HepG2 (cell line): ENCODE measurements at regions not wholly inside any gene's neighbourhood (a gene's known extent, or its start where the extent isn't known, plus 50 kb on each side); places are given as distances from the start of the nearest gene placed in this dataset.

Source experiments
- CEBPG ChIP-seq: IDR thresholded peaks from 2 replicates; pipeline ENCODE4 v1.6.1; 2016
- FOXA1 ChIP-seq, 2 experiments: fragments of 450-650 bp in 1 of 2; sonication (generic) in 1 of 2; formaldehyde crosslinking in 1 of 2; IDR thresholded peaks; 2 replicates each; pipeline versions ENCODE4 v1.4.0 to v1.6.1; 2016 to 2020; ENCODE audit warnings: missing genetic modification reagents in 1 of 2
- KAT2B ChIP-seq: fragments of 150-350 bp; IDR thresholded peaks from 2 replicates; pipeline ENCODE4 v1.6.1; 2014; ENCODE audit warnings: low read depth, low read length, borderline replicate concordance
- KDM6A ChIP-seq: IDR thresholded peaks from 2 replicates; pipeline ENCODE4 v1.6.1; 2016; ENCODE audit warnings: low read depth
- KLF6 ChIP-seq: IDR thresholded peaks from 2 replicates; pipeline ENCODE4 v1.8.0; 2016; ENCODE audit warnings: missing biosample characterization, missing genetic modification reagents
- MAZ ChIP-seq, 2 experiments: sonication (generic) in 1 of 2; formaldehyde crosslinking in 1 of 2; IDR thresholded peaks; 2 replicates each; pipeline versions ENCODE4 v1.5.0 to v1.6.1; 2012 to 2020; ENCODE audit warnings: low read depth in 2 of 2, mild to moderate bottlenecking in 2 of 2, borderline replicate concordance in 1 of 2, improper control_type of control experiment in 1 of 2, low read length in 1 of 2, missing genetic modification reagents in 1 of 2, moderate library complexity in 1 of 2
- MTA3 ChIP-seq: sonication (generic); formaldehyde crosslinking; IDR thresholded peaks from 2 replicates; pipeline ENCODE4 v1.4.0; 2020; ENCODE audit warnings: missing genetic modification reagents
- NFKB2 ChIP-seq: sonication (generic); formaldehyde crosslinking; IDR thresholded peaks from 2 replicates; pipeline ENCODE4 v1.4.0; 2020; ENCODE audit warnings: missing genetic modification reagents, borderline replicate concordance
- RERE ChIP-seq: IDR thresholded peaks from 2 replicates; pipeline ENCODE4 v1.6.1; 2016; ENCODE audit warnings: low read depth, missing genetic modification reagents, missing compliant biosample characterization
- RFX1 ChIP-seq: fragments of 450-650 bp; IDR thresholded peaks from 2 replicates; pipeline ENCODE4 v1.6.1; 2017
- SETDB1 ChIP-seq: sonication (generic); formaldehyde crosslinking; IDR thresholded peaks from 2 replicates; pipeline ENCODE4 v1.5.1; 2020; ENCODE audit warnings: missing genetic modification reagents, mild to moderate bottlenecking, borderline replicate concordance
- SMC3 ChIP-seq: IDR thresholded peaks from 2 replicates; pipeline ENCODE4 v1.6.1; 2011; ENCODE audit warnings: low read length, improper control_type of control experiment
- SSRP1 ChIP-seq: IDR thresholded peaks from 2 replicates; pipeline ENCODE4 v1.6.1; 2016; ENCODE audit warnings: control low read depth
- TBP ChIP-seq: sonication (generic); formaldehyde crosslinking; IDR thresholded peaks from 2 replicates; pipeline ENCODE4 v1.5.0; 2020; ENCODE audit warnings: missing genetic modification reagents
- ZBTB2 ChIP-seq: sonication (generic); formaldehyde crosslinking; IDR thresholded peaks from 2 replicates; pipeline ENCODE4 v1.8.0; 2022; ENCODE audit warnings: low read depth, missing genetic modification reagents
- ZBTB33 ChIP-seq: sonication (generic); formaldehyde crosslinking; IDR thresholded peaks from 2 replicates; pipeline ENCODE4 v1.4.0; 2020; ENCODE audit warnings: missing genetic modification reagents
- ZFP36L2 ChIP-seq: sonication (generic); formaldehyde crosslinking; IDR thresholded peaks from 2 replicates; pipeline ENCODE4 v1.4.0; 2020; ENCODE audit warnings: missing genetic modification reagents
- ZNF773 ChIP-seq: sonication (generic); formaldehyde crosslinking; IDR thresholded peaks from 2 replicates; pipeline ENCODE4 v1.4.0; 2020; ENCODE audit warnings: missing genetic modification reagents, borderline replicate concordance
- ZNF839 ChIP-seq: sonication (generic); formaldehyde crosslinking; IDR thresholded peaks from 2 replicates; pipeline ENCODE4 v1.4.0; 2020; ENCODE audit warnings: missing genetic modification reagents, mild to moderate bottlenecking, borderline replicate concordance
- TF ChIP-seq, protein P1 (sequence below): fragments of 450-650 bp; IDR thresholded peaks from 2 replicates; pipeline ENCODE4 v1.6.1; 2017

GRCh38 chr18:10140461-10141282, 226.9 kb downstream of the VAPA start (continued):
- no peak for TF ChIP-seq ZBTB33 (CRISPR knock-in tag)
- TF ChIP-seq TBP (CRISPR knock-in tag), result no peak
- TF ChIP-seq KDM6A (CRISPR knock-in tag), result no peak
- TF ChIP-seq ZNF773 (CRISPR knock-in tag), result no peak
- TF ChIP-seq SSRP1 (CRISPR knock-in tag), result no peak
- no peak for TF ChIP-seq SMC3
- TF ChIP-seq ZBTB2 (CRISPR knock-in tag), result no peak
- TF ChIP-seq MTA3 (CRISPR knock-in tag), result no peak
- TF ChIP-seq ZFP36L2 (CRISPR knock-in tag), result no peak
- no peak for TF ChIP-seq SETDB1
- TF ChIP-seq ZNF839, result no peak
- TF ChIP-seq KAT2B, result no peak
- TF ChIP-seq RERE (CRISPR knock-in tag), result peak; percentile 51; the same call in 1 of the 2 replicates
- TF ChIP-seq NFKB2 (CRISPR knock-in tag), result no peak
- TF ChIP-seq CEBPG (CRISPR knock-in tag), result no peak
- TF ChIP-seq FOXA1 (IDR thresholded peaks at IDR 0.05), result no peak
- peak; percentile 70 for TF ChIP-seq FOXA1 (CRISPR knock-in tag; IDR thresholded peaks at IDR 0.05)
- TF ChIP-seq KLF6 (CRISPR knock-in tag), result no peak; the same call in 1 of the 2 replicates
- TF ChIP-seq MAZ (IDR thresholded peaks at IDR 0.05; ENCODE audit: borderline replicate concordance, low read depth, low read length), result peak; percentile 14; the same call in 1 of the 2 replicates
- no peak for TF ChIP-seq MAZ (CRISPR knock-in tag; IDR thresholded peaks at IDR 0.05; ENCODE audit: low read depth)
- TF ChIP-seq, protein P1, sequence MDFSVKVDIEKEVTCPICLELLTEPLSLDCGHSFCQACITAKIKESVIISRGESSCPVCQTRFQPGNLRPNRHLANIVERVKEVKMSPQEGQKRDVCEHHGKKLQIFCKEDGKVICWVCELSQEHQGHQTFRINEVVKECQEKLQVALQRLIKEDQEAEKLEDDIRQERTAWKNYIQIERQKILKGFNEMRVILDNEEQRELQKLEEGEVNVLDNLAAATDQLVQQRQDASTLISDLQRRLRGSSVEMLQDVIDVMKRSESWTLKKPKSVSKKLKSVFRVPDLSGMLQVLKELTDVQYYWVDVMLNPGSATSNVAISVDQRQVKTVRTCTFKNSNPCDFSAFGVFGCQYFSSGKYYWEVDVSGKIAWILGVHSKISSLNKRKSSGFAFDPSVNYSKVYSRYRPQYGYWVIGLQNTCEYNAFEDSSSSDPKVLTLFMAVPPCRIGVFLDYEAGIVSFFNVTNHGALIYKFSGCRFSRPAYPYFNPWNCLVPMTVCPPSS, result no peak
- TF ChIP-seq RFX1, result no peak
